NCI-H510A treated with DMSO at 0.1 percent for 48 hours (cell line): ENCODE measurements at regions not wholly inside any gene's neighbourhood (a gene's known extent, or its start where the extent isn't known, plus 50 kb on each side); places are given as distances from the start of the nearest gene placed in this dataset.

Experiments used
- DNase-seq: peaks from one replicate; lab custom pipeline; 2025; lab: John Stamatoyannopoulos, UW

DNA sequence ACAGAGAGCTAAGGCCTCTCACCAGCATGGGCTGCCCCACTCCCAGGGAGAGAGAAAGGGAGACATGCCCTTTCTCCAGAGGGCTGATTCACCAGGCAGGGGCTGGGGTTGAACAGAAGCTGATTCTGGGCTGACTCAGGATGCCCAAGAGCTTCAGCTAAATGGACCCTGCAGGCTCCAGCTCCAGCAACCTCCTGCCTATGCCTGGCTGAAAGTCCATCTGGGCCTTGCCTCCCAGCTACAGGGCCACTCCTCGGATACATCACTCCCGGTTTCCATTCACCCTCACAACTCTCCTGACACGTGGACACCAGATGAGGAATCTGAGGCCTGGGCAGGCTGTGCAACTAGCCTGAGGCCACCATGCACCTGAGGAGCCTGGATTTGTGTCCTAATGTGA, 215.5 kb downstream of the BUD13 start:
- DNase-seq = no peak

GRCh38 chr11:116556483-116556882, 216.3 kb downstream of the BUD13 start:
- no peak for DNase-seq

- no peak for DNase-seq
These were observed 219.3 kb downstream of the BUD13 start for GRCh38 chr11:116553482-116553881.

- DNase-seq = no peak
These were observed 221.2 kb downstream of the BUD13 start for GRCh38 chr11:116551576-116551975.

DNA sequence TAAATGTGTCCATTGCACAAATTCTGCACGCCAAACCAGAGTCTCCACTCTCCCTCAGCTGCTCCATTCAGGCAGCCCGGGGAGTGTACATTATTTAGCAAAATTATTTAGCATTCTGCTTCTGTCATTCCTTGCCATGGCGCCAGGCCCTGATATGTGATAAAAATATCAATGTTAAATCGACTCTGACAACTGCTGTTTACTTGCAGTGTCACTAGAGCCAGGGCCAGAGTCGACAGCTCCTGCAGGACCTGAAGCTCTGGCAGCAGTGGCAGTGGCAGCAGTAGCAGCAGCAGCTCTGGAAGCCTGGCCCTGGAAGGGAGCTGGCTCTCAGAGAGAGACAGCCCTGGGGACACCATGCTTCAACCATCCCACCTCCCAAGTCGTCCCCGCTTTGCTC, 224.5 kb downstream of the BUD13 start:
- no peak for DNase-seq

GRCh38 chr11:116547571-116547970, 225.2 kb downstream of the BUD13 start:
- no peak for DNase-seq

GRCh38 chr11:116545912-116546311, 226.9 kb downstream of the BUD13 start:
- no peak for DNase-seq

GRCh38 chr11:116544721-116545120, 228.1 kb downstream of the BUD13 start:
- DNase-seq = no peak

DNA sequence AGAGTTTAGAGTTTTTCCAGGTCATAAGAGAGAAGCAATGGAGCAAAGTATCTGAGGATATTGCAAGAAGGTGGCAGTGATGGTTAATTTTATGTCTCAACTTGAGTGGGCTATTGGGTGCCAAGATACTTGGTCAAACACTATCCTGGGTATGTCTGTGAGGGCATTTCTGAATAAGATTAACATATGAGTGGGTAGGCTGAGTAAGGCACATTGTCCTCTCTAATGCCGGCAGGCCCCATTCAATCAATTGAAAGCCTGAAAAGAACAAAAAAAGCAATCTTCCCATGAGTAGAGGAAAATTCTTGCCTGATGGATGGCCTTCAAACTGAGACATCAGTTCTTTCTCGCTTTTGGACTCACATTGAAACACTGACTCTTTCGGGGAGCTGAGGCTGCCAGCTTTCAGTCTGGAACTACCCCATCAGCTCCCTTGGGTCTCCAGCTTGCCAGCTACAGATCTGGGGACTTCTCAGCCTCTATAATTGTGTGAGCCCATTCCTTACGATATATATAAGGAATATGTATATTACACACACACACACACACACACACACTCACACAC, 228.8 kb downstream of the BUD13 start:
- no peak for DNase-seq

DNA sequence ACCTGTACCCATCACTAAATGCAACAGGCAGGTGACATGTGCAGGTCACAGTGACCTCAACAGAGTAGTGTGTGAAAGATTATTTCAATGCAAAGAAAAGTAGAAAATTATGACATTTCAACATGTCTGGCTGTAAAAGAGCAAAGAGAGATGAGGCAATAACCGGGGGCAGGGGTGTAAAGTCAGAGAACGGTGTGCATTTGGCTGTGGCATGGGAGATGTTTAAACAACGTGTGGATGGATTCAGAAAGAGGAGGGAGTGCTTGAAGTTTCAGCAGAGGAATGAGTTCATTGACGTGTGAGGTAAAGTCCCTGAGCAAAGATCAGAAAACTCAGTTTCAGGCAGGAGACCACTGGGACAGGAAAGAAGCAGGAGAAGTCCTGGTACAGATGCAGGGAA, 229.7 kb downstream of the BUD13 start:
- DNase-seq = no peak

- no peak for DNase-seq
These were observed 230.4 kb downstream of the BUD13 start for GRCh38 chr11:116542406-116542805.

DNA sequence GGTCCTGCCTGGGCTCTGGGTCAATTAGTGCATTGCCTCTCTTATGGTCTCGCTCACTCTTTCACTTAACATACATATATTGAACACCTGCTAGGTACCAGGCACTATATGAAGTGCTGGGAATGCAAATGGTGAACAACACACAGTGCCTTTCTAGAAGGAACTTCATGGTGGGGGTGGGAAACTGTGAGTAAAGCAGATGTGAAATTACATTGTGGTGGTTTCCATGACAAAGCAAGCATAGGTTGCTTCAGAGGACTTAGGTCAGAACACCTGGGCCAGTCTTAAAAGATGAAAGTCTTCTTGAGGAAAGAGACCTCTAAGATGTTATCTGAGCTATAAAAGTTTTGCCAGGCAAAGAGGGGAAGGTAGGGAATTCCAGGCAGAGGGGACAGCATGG, 231.3 kb downstream of the BUD13 start:
- DNase-seq = no peak

DNA sequence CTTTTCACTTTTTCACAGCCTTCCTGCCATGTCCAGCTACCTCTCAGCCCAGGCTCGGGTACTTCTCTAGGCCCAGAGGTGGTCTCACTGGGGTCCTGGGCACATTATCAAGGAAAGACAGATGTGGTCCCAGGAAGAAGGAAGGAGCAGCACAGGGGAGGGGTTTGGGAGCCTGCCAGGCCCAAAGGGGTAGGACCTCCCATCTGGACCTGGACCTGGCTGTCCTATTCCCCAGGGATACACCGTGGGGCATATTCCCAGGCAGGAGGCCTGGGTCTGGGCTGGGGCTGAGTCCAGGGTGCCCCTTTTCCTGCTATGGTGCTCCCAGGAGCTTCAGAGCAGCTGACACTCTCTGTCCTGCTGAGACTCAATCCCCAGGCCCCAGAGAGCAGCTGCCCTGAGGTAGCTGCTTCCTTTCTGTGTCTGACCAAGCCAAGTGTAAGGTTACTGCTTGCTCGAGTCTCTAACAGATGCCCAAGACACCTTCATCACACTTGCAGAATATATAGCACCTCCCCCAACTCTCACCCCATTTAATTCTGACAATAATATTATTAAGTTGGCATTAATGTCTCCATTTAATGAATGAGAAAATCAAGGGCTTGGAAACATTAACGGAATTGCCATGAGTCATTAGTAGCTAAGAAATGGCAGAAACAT, 232.0 kb downstream of the BUD13 start:
- DNase-seq = no peak

GRCh38 chr11:116539836-116540418, 232.9 kb downstream of the BUD13 start:
- DNase-seq = no peak

GRCh38 chr11:116539211-116539610, 233.6 kb downstream of the BUD13 start:
- no peak for DNase-seq

DNA sequence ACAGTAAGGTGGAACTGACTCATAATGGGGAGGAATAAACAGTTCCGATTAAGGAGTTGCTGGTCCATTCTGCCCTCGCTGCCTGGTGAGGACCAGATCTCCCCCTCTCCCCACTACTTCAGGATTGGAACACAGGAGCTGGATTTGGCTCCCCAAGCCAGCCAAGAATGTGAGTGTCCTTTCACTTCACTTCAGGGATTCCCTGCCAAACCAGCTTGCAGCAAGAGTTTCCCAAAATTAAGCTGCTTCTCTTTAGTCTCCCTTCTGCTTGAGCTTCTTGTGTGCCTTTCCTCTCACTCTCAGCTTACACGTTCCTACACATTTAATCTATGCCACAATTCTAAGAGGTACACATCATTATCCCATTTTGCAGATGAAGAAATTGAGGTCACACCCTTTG, 234.1 kb downstream of the BUD13 start:
- DNase-seq = no peak

DNA sequence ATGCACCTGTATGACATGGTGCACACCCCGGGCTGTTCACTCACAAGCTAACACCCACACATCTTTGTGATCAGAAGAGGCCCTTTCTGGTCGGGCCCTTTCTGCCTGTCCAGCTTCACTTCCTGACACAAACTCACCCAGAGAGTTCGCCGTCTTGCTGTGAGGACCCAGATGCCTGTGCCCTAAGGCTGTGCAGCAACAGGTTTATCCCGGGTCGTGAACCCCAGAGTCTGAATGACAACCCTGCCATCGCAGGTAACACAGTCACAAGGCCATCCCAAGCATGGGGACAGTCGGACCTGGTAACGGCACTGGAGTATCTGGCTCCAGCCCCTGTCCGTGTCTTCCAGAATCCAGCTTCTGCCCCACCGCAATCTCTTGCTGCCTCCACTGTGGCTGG, 235.1 kb downstream of the BUD13 start:
- no peak for DNase-seq

DNA sequence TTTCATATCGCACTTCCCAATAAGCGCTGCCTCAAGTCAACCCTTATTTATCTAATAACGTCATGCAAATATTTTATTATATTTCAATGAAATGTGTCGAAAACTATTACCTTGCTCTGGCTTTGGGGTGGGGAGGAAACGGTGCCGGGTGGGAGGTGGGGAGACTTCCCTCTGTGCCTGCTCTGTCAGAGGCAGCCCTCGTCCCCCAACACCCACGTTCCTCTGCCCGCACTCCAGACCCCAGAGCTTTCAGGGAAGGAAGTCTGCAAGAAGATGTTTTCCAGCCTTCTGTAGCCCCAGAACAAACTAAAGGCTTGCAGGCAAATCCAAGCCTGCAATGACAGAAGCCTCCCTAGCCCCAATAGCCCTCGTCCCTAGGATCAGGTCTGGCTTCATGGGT, 235.7 kb downstream of the BUD13 start:
- no peak for DNase-seq

- no peak for DNase-seq
These were observed 236.4 kb downstream of the BUD13 start for GRCh38 chr11:116536416-116536815.

DNA sequence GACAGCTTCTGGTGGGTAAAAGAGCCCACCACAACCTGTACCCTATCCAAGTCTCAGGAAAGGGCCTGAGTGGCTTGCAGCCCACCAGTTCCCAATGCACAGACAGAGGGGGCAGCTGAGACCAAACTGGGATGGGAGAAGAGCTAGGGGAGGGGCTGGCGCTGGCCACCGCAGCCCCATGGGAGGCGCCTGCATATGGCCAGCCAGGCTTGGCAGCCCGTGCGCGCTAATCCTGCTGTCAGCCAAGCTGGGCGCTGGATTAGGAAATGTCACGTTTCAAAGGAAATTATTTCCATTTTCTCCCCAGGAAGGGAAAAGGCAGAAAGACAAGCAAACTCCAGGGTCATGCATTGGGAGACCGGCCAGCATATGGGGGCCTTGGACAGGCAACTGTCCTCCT, 236.8 kb downstream of the BUD13 start:
- DNase-seq = no peak

GRCh38 chr11:116535120-116535519, 237.7 kb downstream of the BUD13 start:
- DNase-seq = no peak

DNA sequence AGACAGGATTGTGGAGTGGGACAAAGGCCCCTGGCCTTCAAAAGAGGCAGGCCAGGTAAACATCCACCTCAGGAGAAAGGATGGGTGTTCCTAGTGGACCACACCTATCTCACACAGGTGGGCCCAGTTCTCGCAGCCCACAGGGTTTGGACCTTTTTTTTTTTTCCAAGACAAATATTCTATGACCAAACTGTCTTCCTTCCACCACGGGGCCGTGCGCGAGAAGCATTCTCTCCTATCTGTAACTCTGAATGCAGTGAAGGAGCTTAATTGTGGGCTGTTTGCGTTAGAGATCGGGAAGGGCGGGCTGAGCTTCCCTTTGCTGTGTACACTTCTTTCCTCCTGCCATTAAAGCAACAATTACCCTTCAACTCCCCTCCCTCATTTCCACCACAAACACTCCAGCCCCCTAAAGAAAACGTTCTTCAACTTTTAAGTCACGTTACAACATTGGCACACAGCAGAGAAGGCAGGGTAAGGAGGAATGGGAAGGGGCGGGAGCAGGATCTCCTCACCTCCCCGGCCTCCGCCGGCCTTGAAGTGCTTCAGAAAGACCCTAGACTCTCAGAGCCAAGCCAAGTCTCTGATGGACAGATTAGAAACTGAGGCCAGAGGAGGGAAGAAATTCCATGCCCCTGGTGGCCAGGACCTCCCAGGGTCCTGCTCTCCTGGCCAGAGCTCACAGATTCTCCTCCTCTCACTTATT, 238.4 kb downstream of the BUD13 start:
- no peak for DNase-seq

- DNase-seq = no peak
These were observed 239.5 kb downstream of the BUD13 start for GRCh38 chr11:116533186-116533825.
